Fibroblast of pulmonary artery (primary cell): ENCODE measurements at regions not wholly inside any gene's neighbourhood (a gene's known extent, or its start where the extent isn't known, plus 50 kb on each side); places are given as distances from the start of the nearest gene placed in this dataset.

Source experiments
- DNase-seq: peaks from one replicate; pipeline ENCODE4 v3.0.0-alpha.2; 2010; ENCODE audit warnings: low read depth
- H3K4me3 ChIP-seq: replicated peaks from 2 replicates; pipeline ENCODE4 v1.5.1; 2011; ENCODE audit warnings: low read depth, mild to moderate bottlenecking, control low read depth, low read length, moderate library complexity
- TF ChIP-seq, protein P1 (sequence below): IDR thresholded peaks from 2 replicates; pipeline ENCODE4 v1.5.1; 2011; ENCODE audit warnings: mild to moderate bottlenecking, control low read depth, low read length, inconsistent platforms; ENCODE audit errors: missing control alignments

GRCh38 chr4:97252615-97253154 lies 890.6 kb downstream of the STPG2 start:
- TF ChIP-seq, protein P1, sequence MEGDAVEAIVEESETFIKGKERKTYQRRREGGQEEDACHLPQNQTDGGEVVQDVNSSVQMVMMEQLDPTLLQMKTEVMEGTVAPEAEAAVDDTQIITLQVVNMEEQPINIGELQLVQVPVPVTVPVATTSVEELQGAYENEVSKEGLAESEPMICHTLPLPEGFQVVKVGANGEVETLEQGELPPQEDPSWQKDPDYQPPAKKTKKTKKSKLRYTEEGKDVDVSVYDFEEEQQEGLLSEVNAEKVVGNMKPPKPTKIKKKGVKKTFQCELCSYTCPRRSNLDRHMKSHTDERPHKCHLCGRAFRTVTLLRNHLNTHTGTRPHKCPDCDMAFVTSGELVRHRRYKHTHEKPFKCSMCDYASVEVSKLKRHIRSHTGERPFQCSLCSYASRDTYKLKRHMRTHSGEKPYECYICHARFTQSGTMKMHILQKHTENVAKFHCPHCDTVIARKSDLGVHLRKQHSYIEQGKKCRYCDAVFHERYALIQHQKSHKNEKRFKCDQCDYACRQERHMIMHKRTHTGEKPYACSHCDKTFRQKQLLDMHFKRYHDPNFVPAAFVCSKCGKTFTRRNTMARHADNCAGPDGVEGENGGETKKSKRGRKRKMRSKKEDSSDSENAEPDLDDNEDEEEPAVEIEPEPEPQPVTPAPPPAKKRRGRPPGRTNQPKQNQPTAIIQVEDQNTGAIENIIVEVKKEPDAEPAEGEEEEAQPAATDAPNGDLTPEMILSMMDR = no peak
- no peak for DNase-seq

GRCh38 chr4:97262769-97263168 lies 880.5 kb downstream of the STPG2 start:
- no peak for DNase-seq
- H3K4me3 ChIP-seq = no peak overlapping the region
- TF ChIP-seq, protein P1 = no peak

More at GRCh38 chr4:97252615-97253154, 890.6 kb downstream of the STPG2 start:
- no peak overlapping the region for H3K4me3 ChIP-seq

DNA sequence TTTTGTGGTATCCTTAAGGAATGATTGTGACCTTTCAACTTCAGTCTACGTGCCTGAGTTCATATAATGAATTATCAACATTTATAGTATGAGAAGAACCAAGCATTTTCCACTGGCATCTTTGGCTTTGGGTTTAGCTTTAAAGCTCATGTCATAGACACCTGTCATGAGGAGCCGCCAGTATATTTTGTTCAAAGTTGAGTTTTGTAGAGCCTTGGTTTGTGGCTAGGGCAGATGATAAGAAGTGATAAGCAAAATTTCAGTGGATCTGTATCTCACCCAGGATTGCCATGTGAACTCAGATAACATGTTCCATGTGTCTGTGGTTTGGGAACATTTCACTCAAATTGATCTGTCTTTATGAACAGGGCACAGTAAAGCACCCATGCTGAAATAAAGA lies 873.2 kb downstream of the STPG2 start:
- H3K4me3 ChIP-seq = no peak overlapping the region
- DNase-seq = no peak
- TF ChIP-seq, protein P1 = no peak

DNA sequence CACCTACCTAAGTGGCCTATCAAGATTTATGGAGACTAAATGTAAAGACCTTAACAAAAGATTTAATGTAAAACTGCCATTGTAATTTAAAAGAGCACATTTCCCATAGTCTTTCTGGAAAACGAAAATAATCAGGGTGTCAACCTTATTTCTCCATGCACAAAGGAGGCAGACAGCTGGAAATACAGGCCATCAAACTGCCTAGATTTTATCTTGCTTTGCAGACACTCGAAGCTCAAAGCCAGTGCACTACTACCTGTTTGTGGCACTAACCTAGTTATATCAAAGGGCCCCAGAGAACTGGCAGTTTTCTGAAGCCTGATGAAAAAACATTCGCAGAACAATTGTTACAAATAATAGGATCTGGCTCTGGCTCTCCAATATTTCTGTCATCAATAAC lies 863.9 kb downstream of the STPG2 start:
- TF ChIP-seq, protein P1 = no peak
- H3K4me3 ChIP-seq = no peak overlapping the region
- DNase-seq = no peak

DNA sequence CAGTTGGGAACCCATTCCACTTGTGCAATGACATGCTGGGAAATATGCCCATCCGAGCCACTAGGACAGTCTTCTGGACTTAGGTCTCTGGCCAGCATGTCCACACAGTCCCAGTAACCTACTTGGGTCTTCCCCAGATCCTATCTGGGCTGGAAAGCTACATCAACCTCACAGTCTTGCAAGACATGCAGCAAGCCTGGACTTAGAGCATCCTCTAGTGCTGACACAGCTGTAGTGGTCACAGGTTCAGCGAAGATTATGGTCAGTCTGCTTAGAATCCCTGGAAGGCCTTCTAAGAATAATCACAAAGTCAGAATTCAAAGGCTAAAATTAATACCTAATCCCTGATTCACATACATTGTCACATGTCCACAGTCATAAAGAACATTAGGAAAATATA lies 842.7 kb downstream of the STPG2 start:
- H3K4me3 ChIP-seq = no peak overlapping the region
- TF ChIP-seq, protein P1 = no peak
- DNase-seq = no peak

- no peak for DNase-seq
- TF ChIP-seq, protein P1 = no peak
- no peak overlapping the region for H3K4me3 ChIP-seq
Observed at GRCh38 chr4:97305351-97305750, 837.9 kb downstream of the STPG2 start.

DNA sequence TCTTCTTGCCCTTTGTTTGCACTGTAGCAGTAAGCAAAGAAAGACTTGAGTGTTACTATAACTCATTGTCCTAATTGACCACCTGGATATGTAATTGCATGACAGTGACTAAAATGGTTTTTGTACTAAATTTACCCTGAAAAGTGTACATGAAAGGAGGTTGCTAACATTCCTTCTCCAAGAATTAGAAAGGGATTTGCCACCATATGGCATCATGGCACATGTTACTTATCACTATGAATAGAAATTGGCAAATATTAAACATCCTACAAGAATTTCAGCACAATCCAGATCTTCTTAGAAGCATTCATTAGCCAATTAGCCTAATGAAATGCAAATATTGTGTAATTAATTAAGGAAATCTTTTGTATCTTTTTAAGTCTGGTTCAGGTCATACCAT lies 834.2 kb downstream of the STPG2 start:
- DNase-seq = no peak
- TF ChIP-seq, protein P1 = no peak
- H3K4me3 ChIP-seq = no peak overlapping the region
